GM23338 (cell line): ENCODE measurements at regions not wholly inside any gene's neighbourhood (a gene's known extent, or its start where the extent isn't known, plus 50 kb on each side); places are given as distances from the start of the nearest gene placed in this dataset.
"Not testable (repeated sequence)": the region's sequence is repeated elsewhere in the genome, so short reads cannot be mapped to it uniquely, and the experiment has no call there.

Source experiments
- ATAC-seq: fragments of 200-7000 bp; cut with Tn5 transposase; 3 replicates; pipeline ENCODE4 v1.9.1; 2020
- DNase-seq: peaks from one replicate; pipeline ENCODE4 v3.0.0-alpha.2; 2015; ENCODE audit warnings: low spot score
- H2AFZ ChIP-seq: fragments of 200-600 bp; sonication (generic); 2 replicates; pipeline ENCODE4 v1.8.0; 2016; ENCODE audit warnings: antibody characterized with exemption, mild to moderate bottlenecking, moderate library complexity
- H3F3A ChIP-seq: fragments of 200-600 bp; sonication (generic); replicated peaks from 2 replicates; pipeline ENCODE4 v1.8.0; 2017; ENCODE audit warnings: antibody characterized with exemption, mixed run types, low read depth
- H3K27ac ChIP-seq: fragments of 200-600 bp; sonication (generic); 2 replicates; pipeline ENCODE4 v1.6.1; 2016; ENCODE audit warnings: low read depth
- H3K27me3 ChIP-seq: fragments of 200-600 bp; sonication (generic); 2 replicates; pipeline ENCODE4 v1.8.0; 2016; ENCODE audit warnings: mild to moderate bottlenecking, mixed run types, moderate library complexity; ENCODE audit not compliant: insufficient read depth
- H3K36me3 ChIP-seq: fragments of 200-600 bp; sonication (generic); 2 replicates; pipeline ENCODE4 v1.8.0; 2016; ENCODE audit warnings: mild to moderate bottlenecking; ENCODE audit not compliant: insufficient read depth
- H3K4me1 ChIP-seq: fragments of 200-600 bp; sonication (generic); 2 replicates; pipeline ENCODE4 v1.8.0; 2016; ENCODE audit warnings: mild to moderate bottlenecking, moderate library complexity; ENCODE audit not compliant: insufficient read depth
- H3K4me2 ChIP-seq: fragments of 200-600 bp; sonication (generic); 2 replicates; pipeline ENCODE4 v1.7.1; 2017; ENCODE audit warnings: mixed run types
- H3K4me3 ChIP-seq: fragments of 200-600 bp; sonication (generic); 2 replicates; pipeline ENCODE4 v1.6.1; 2016; ENCODE audit warnings: mixed run types
- H3K79me2 ChIP-seq: fragments of 200-600 bp; sonication (generic); replicated peaks from 2 replicates; pipeline ENCODE4 v1.8.0; 2017; ENCODE audit warnings: mild to moderate bottlenecking; ENCODE audit not compliant: insufficient read depth
- H3K9me2 ChIP-seq: fragments of 200-600 bp; sonication (generic); 2 replicates; pipeline ENCODE4 v1.8.0; 2017; ENCODE audit not compliant: insufficient read depth
- H4K20me1 ChIP-seq: fragments of 200-600 bp; sonication (generic); replicated peaks from 2 replicates; pipeline ENCODE4 v1.8.0; 2017; ENCODE audit warnings: mild to moderate bottlenecking; ENCODE audit not compliant: insufficient read depth
- H3K27ac Mint-ChIP-seq: 2 replicates; pipeline ENCODE4 v1.8.0; 2020; ENCODE audit warnings: inconsistent platforms, mild to moderate bottlenecking, moderate library complexity, mixed read lengths
- H3K27me3 Mint-ChIP-seq: 3 replicates; pipeline ENCODE4 v1.8.0; 2022; ENCODE audit warnings: low read depth, mild to moderate bottlenecking, moderate library complexity, mixed read lengths, inconsistent platforms; ENCODE audit not compliant: insufficient read depth, poor library complexity
- H3K36me3 Mint-ChIP-seq: 3 replicates; pipeline ENCODE4 v1.8.0; 2021; ENCODE audit warnings: low read depth, mild to moderate bottlenecking, inconsistent platforms, moderate library complexity, mixed read lengths
- H3K4me1 Mint-ChIP-seq: 3 replicates; pipeline ENCODE4 v1.8.0; 2020; ENCODE audit warnings: mild to moderate bottlenecking, inconsistent platforms, mixed read lengths
- H3K4me3 Mint-ChIP-seq: 3 replicates; pipeline ENCODE4 v1.8.0; 2021; ENCODE audit warnings: moderate library complexity, mild to moderate bottlenecking, inconsistent platforms, mixed read lengths
- H3K9me3 Mint-ChIP-seq: 3 replicates; pipeline ENCODE4 v1.8.0; 2020; ENCODE audit warnings: moderate library complexity, mild to moderate bottlenecking, inconsistent platforms, mixed read lengths

DNA sequence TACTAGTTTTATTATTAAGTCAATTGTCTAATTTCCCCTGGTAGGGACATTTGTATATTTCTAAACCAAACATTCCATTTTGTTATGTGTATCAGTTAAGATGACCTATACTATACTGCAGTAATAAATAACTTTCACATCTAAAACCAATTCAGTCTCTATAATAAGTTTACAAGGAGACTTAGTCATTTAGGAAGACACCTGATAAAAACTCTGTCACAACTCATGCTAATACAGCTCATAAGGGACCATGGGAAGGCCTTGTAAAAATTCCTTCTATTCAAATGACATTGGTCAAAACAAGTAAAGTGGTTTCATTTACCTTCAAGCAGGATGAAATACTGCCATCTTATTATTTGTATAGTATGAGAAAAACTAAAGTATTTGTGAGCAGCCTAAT is 597.9 kb downstream of the PRIM2 start:
- not testable (repeated sequence) for H2AFZ ChIP-seq, H3K36me3 ChIP-seq, H3K27me3 Mint-ChIP-seq, H3K79me2 ChIP-seq, H3K9me2 ChIP-seq, H3K4me1 Mint-ChIP-seq, H3K27ac Mint-ChIP-seq, H3K27me3 ChIP-seq, H3K9me3 Mint-ChIP-seq, H4K20me1 ChIP-seq, DNase-seq, H3K4me3 ChIP-seq, H3K4me2 ChIP-seq, H3K27ac ChIP-seq, H3K36me3 Mint-ChIP-seq, ATAC-seq, H3K4me3 Mint-ChIP-seq, H3K4me1 ChIP-seq, H3F3A ChIP-seq

DNA sequence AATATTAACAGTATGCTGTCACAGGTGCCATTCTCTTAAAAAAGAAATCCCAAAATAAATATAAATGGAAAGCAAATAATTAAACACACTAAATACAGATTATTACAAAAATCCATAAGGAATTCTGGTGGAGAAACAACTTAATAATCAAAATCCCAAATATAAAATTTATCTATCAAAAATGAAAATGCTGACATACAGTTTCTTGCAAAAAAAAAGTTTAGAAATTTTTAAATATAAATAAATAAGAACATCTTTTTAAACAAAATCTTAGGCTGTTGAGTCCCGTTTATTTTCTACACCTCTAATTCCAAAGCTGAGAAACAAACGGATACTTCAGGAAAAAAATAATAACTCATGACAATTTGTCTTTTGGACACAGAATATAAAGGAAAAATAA is 625.5 kb downstream of the PRIM2 start:
- not testable (repeated sequence) for H3K9me3 Mint-ChIP-seq, H3K36me3 ChIP-seq, H3K9me2 ChIP-seq, H3K4me1 Mint-ChIP-seq, H3K4me1 ChIP-seq, H3K4me2 ChIP-seq, DNase-seq, H2AFZ ChIP-seq, H3K4me3 ChIP-seq, H4K20me1 ChIP-seq, H3K79me2 ChIP-seq, H3F3A ChIP-seq, H3K27me3 ChIP-seq, H3K36me3 Mint-ChIP-seq, H3K27me3 Mint-ChIP-seq, H3K4me3 Mint-ChIP-seq, H3K27ac Mint-ChIP-seq, ATAC-seq, H3K27ac ChIP-seq

DNA sequence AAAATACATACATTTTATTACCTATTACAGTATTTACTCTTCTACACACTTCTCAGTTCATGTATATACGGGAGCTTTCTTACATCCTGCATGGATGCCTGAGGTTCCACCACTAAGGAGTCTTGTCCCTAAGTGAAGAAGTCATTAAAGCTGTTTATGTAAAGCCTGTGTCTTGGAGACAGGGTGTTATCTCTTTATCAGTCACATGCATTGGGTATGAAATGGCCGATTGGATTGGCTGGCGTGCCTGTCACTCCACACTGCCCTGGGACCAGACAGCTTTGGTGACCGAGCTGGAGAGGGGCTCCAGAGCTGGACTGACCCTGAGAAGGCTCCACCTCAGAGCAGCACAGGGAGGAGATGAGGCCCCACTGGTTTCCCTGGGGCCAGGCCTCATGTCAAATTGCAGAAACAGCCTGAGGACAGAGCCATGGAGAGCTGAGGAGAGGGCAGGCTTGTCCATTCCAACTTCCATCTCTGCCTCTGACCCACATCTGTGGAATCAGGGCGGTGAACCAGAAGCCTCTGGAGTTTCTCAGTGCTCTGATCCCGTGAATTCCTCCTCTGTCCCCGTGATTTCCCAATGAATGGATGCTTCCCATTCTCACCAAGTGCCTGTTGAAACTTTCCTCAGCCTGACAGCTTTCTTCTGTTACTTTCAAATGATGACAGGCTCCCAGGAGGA is 628.8 kb downstream of the PRIM2 start:
- not testable (repeated sequence) for H3K27me3 ChIP-seq, H3K36me3 ChIP-seq, H3K27ac ChIP-seq, H3K79me2 ChIP-seq, H3K4me1 ChIP-seq, DNase-seq, H3K4me2 ChIP-seq, H2AFZ ChIP-seq, H3K9me3 Mint-ChIP-seq, H3K27me3 Mint-ChIP-seq, H4K20me1 ChIP-seq, H3K27ac Mint-ChIP-seq, H3K9me2 ChIP-seq, H3K4me3 Mint-ChIP-seq, H3K4me3 ChIP-seq, ATAC-seq, H3K4me1 Mint-ChIP-seq, H3F3A ChIP-seq
- H3K36me3 Mint-ChIP-seq: peaks cover 20% of the 10 kb centered on the region; the same call in 2 of the 3 replicates

DNA sequence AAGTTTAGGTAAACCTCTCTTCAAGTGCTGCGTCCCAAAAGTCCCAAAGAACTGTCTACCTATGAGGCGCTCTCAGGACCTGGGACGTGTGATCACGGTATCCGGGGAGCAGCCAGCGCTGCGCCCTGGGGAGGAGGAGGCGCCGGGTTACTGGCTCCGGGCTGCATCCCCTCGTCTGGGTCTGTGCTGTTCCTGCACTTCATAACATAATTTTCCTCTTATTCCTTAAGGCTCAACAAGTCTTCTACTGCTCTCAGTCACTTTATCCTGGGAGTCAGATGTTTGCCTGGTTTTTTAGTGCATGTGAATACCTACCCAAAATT is 629.3 kb downstream of the PRIM2 start:
- not testable (repeated sequence) for H3K9me3 Mint-ChIP-seq, H3K4me2 ChIP-seq, H3K4me3 Mint-ChIP-seq, H2AFZ ChIP-seq, H4K20me1 ChIP-seq, H3K27me3 Mint-ChIP-seq, H3K4me1 ChIP-seq, H3K27ac ChIP-seq, H3K4me1 Mint-ChIP-seq, ATAC-seq, H3K79me2 ChIP-seq, DNase-seq, H3K36me3 ChIP-seq, H3F3A ChIP-seq, H3K9me2 ChIP-seq, H3K4me3 ChIP-seq, H3K27me3 ChIP-seq, H3K27ac Mint-ChIP-seq
- H3K36me3 Mint-ChIP-seq: peaks cover 20% of the 10 kb centered on the region; the same call in 2 of the 3 replicates

DNA sequence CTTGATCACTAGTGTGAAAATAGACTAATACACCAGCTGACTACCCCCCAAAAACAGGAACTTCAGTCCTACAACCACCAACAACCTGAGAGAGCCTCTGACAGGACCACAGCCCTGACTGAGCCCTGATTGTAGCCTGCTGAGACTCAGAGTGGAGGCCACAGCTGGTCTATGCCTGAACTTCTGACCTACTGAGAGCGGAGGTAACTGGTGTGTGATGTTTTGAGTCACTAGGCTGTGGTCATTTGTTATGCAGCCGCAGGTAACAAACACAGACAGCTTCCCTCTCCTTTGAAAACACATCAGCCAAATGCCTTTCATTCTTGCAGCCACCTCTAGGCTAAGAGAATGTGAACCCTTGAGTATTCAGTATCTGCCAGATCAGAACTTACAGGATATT is 631.1 kb downstream of the PRIM2 start:
- not testable (repeated sequence) for H3K4me3 Mint-ChIP-seq, H3K4me3 ChIP-seq, H4K20me1 ChIP-seq, H3K79me2 ChIP-seq, H3K36me3 ChIP-seq, H3K27ac Mint-ChIP-seq, H3K9me3 Mint-ChIP-seq, H3K4me1 Mint-ChIP-seq, H3K4me1 ChIP-seq, H3K4me2 ChIP-seq, H3K27me3 Mint-ChIP-seq, H3K27me3 ChIP-seq, H3K9me2 ChIP-seq, H2AFZ ChIP-seq, H3F3A ChIP-seq, H3K27ac ChIP-seq
- peaks cover 20% of the 10 kb centered on the region; the same call in 2 of the 3 replicates for H3K36me3 Mint-ChIP-seq
- ATAC-seq (peak; percentile 92), DNase-seq (peak; percentile 35)

DNA sequence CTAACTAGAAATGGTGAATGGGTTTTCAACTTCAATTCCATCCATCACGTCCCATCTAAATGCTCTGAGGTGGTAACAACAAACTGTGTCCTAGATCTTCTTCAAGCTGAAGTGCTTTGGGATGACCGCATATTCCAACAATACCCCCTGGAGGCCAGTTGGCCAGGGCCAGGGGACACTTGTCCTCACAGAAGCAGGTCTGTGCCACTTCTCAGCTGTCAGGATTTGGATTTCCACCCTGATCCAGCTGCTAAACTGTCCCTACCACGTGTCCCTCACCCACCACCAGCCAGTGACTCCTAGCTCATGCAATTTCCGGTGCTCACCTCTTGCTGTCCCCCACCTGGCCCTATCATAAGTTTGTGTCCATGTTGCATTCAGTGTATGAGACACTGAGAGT is 633.0 kb downstream of the PRIM2 start:
- H3K27me3 ChIP-seq, H3K4me2 ChIP-seq, H3K9me3 Mint-ChIP-seq, H3K9me2 ChIP-seq, H3K4me3 Mint-ChIP-seq, H3K27me3 Mint-ChIP-seq, H4K20me1 ChIP-seq, H3K4me3 ChIP-seq, H3K27ac ChIP-seq, ATAC-seq, H3K27ac Mint-ChIP-seq, H3K4me1 ChIP-seq, H3K79me2 ChIP-seq, H3K36me3 ChIP-seq, H3K4me1 Mint-ChIP-seq, H3F3A ChIP-seq, H2AFZ ChIP-seq, DNase-seq: not testable (repeated sequence)
- H3K36me3 Mint-ChIP-seq: peaks cover 20% of the 10 kb centered on the region; the same call in 2 of the 3 replicates

DNA sequence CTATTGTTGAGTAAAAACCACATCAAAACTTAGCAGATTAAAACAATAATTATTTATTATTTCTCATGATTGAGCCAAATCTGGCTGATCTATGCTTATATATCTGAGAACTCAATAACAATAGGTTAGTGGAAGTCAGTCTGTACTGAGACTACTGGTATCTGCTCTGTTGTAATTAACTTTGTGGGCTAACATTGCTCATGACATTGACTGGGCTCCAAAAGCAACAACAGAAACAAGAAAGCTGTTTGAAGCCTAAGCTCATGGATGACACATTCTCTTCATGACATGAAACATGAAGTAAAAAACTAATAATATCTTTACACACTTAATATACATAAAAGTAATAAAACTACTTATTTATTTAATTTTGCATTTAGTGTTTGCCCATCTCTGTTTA is 649.3 kb downstream of the PRIM2 start:
- H3K4me1 Mint-ChIP-seq, H3K4me2 ChIP-seq, H3K4me3 Mint-ChIP-seq, H3K4me3 ChIP-seq, H3K4me1 ChIP-seq, H3K27me3 ChIP-seq, H4K20me1 ChIP-seq, H3K27me3 Mint-ChIP-seq, H3K79me2 ChIP-seq, H3K36me3 Mint-ChIP-seq, H3K27ac Mint-ChIP-seq, H2AFZ ChIP-seq, H3K36me3 ChIP-seq, H3F3A ChIP-seq, DNase-seq, ATAC-seq, H3K9me2 ChIP-seq, H3K27ac ChIP-seq: not testable (repeated sequence)
- peaks cover 47% of the 10 kb centered on the region for H3K9me3 Mint-ChIP-seq
